Heart left ventricle (tissue), 13 donors: ENCODE measurements at regions not wholly inside any gene's neighbourhood (a gene's known extent, or its start where the extent isn't known, plus 50 kb on each side); places are given as distances from the start of the nearest gene placed in this dataset.

Experiments
- CTCF ChIP-seq, 12 donors: fragments of 200-600 bp; sonication (generic) in 4 of 12; IDR thresholded peaks; one replicate each; pipeline versions ENCODE4 v1.5.0 to v1.8.0; 2018 to 2022; ENCODE audit warnings: antibody characterized with exemption in 12 of 12, mild to moderate bottlenecking in 5 of 12
- POLR2A ChIP-seq, 2 donors: fragments of 450-650 bp; IDR thresholded peaks; one replicate each; pipeline ENCODE4 v1.6.1; 2017; ENCODE audit warnings: antibody characterized with exemption in 2 of 2, mild to moderate bottlenecking in 2 of 2, moderate library complexity in 2 of 2
- donor health status: ischemic (EF 13 %, LVEDD 7.1; RV severe dilation, severe dysfunction).
- donor health status: DM: no; HTN: yes; CAD: no.
- donor health status: DM: no; HTN: no; CAD: no.
- donor health status: ischemic (EF 25% LVEDD 6.9; RV normal size, moderate dysfunction).
- donor health status: ischemic (EF 25% LVEDD 5.7; RV mildly dilated, moderate dysfunction).
- donor health status: ischemic (EF 35%, LVEDD 5.7; RV mildly dilated, moderate dysfunction).
- donor health status: nonischemic (EF 11% LVEDD 7.7; RV severe dilation, severe dysfunction).
- donor health status: DM: yes; HTN: yes; CAD: no.
- donor health status: PGD.
- donor health status: ischemic (EF 29% LVEDD 5.4; RV normal size, mild dysfunction).
- donor health status: nonischemic (EF 23%, LVEDD 6.1; RV moderate dilation, normal function).

- TF ChIP-seq CTCF (IDR thresholded peaks at IDR 0.05) = no peak
- TF ChIP-seq POLR2A (IDR thresholded peaks at IDR 0.05) = no peak
Measured at GRCh38 chr2:138282014-138282672, 219.4 kb upstream of the SPOPL start.
